BJ (cell line): ENCODE measurements at regions not wholly inside any gene's neighbourhood (a gene's known extent, or its start where the extent isn't known, plus 50 kb on each side); places are given as distances from the start of the nearest gene placed in this dataset.

Experiments used
- CTCF ChIA-PET: fragments of 350-600 bp; formaldehyde crosslinking; extraction: SDS; loops from one replicate; lab custom pipeline; 2021; ENCODE audit warnings: antibody characterized with exemption, inconsistent platforms; lab: Yijun Ruan, JAX
- POLR2A ChIA-PET: fragments of 300-600 bp; sonication (Branson Sonifier 250); formaldehyde crosslinking; extraction: SDS; loops from one replicate; lab custom pipeline; 2021; ENCODE audit warnings: antibody characterized with exemption; lab: Charles Lee
- DNase-seq: peaks from one replicate; pipeline ENCODE4 v3.0.0-alpha.2; 2011; ENCODE audit warnings: low read depth
- H3K27me3 ChIP-seq: 2 replicates; pipeline ENCODE4 v1.6.0; 2011; ENCODE audit warnings: low read length; ENCODE audit not compliant: control insufficient read depth, insufficient read depth
- H3K36me3 ChIP-seq: 2 replicates; pipeline ENCODE4 v1.5.1; 2011; ENCODE audit warnings: low read length; ENCODE audit not compliant: control insufficient read depth, insufficient read depth
- H3K4me3 ChIP-seq: 2 replicates; pipeline ENCODE4 v1.5.1; 2011; ENCODE audit warnings: low read depth, mild to moderate bottlenecking, control low read depth, low read length
- TF ChIP-seq, protein P1 (sequence below): IDR thresholded peaks from 2 replicates; pipeline ENCODE4 v1.5.1; 2011; ENCODE audit warnings: low read depth, mild to moderate bottlenecking, control low read depth, inconsistent platforms, low read length, moderate library complexity; ENCODE audit not compliant: insufficient read depth

DNA sequence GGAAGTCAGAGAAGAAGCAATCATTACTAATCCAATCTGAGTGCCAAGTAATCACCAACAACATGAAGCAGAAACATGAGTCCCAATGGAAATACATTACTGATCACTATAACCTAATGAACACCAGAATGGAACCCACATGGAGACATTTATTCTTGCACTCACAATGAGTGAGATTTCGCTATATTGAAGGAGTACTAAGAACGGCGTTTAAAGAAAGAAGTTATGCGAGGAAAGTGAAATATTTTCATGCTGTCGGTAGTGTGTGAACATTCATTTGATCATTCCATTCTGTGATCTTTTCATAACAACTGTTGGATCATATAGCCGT lies 181.1 kb downstream of the IRS1 start:
- no peak overlapping the region for H3K4me3 ChIP-seq
- no peak for DNase-seq
- ChIA-PET POLR2A (no interaction called here), CTCF (interaction anchor here (0.8 kb wide), 1 partner anchor 74 kb away, joined by 3 read pairs; no protein-coding TSS in a partner anchor)
- no peaks in the 10 kb centered on the region for H3K36me3 ChIP-seq
- TF ChIP-seq, protein P1, sequence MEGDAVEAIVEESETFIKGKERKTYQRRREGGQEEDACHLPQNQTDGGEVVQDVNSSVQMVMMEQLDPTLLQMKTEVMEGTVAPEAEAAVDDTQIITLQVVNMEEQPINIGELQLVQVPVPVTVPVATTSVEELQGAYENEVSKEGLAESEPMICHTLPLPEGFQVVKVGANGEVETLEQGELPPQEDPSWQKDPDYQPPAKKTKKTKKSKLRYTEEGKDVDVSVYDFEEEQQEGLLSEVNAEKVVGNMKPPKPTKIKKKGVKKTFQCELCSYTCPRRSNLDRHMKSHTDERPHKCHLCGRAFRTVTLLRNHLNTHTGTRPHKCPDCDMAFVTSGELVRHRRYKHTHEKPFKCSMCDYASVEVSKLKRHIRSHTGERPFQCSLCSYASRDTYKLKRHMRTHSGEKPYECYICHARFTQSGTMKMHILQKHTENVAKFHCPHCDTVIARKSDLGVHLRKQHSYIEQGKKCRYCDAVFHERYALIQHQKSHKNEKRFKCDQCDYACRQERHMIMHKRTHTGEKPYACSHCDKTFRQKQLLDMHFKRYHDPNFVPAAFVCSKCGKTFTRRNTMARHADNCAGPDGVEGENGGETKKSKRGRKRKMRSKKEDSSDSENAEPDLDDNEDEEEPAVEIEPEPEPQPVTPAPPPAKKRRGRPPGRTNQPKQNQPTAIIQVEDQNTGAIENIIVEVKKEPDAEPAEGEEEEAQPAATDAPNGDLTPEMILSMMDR: no peak
- no peaks in the 10 kb centered on the region for H3K27me3 ChIP-seq

DNA sequence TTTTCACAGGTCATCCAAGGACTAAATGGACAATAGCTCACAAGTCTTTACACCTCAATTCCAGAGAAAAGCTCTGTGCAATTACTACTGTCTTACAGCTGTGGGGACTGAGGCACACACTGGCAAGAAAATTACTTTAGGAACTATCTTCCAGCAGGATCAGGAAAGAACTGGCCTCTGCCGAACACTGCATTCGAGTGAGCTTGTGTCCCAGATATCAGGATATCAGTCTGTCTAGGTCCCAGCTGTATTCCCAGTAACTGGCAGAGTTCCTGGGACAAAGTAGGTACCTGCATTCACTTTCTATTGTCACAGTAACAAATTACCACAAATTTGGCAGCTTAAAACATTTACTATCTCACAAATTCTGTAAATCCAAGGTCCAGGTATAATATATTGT lies 183.7 kb downstream of the IRS1 start:
- no peaks in the 10 kb centered on the region for H3K27me3 ChIP-seq
- CTCF ChIA-PET: interaction anchor here (0.8 kb wide), 2 partner anchors 9 to 32 kb away, joined by 3 to 4 read pairs; no protein-coding TSS in a partner anchor
- H3K4me3 ChIP-seq: no peak overlapping the region
- TF ChIP-seq, protein P1: no peak
- POLR2A ChIA-PET: no interaction called here
- no peak for DNase-seq
- H3K36me3 ChIP-seq: no peaks in the 10 kb centered on the region

DNA sequence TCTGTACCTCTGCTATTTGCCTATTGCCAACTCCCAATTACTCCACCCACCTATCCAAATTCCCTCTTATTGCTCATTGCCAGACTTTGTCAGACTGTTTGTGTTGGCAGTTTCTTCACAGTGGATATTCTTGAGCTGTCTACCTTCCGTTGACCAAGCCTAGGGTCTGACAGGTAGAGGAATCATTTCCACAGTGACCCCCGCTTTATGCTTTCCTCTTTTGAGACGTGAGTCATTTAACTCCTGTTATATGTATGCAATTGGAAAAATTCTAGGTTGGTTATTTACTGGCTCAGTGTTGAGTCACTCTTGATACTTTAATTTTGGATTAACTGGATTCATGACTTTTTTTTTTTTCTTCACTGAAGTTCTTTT lies 187.7 kb downstream of the IRS1 start:
- ChIA-PET POLR2A (no interaction called here), CTCF (interaction anchor here (0.5 to 1.4 kb wide), 3 partner anchors 10 to 366 kb away, joined by 3 to 5 read pairs (median 3); no protein-coding TSS in a partner anchor)
- Histone ChIP-seq H3K4me3 (no peak overlapping the region), H3K36me3 (no peaks in the 10 kb centered on the region), H3K27me3 (no peaks in the 10 kb centered on the region)
- TF ChIP-seq, protein P1: no peak
- DNase-seq: no peak

GRCh38 chr2:226611196-226611943 lies 188.2 kb downstream of the IRS1 start:
- POLR2A ChIA-PET: no interaction called here
- no peaks in the 10 kb centered on the region for H3K27me3 ChIP-seq
- no peaks in the 10 kb centered on the region for H3K36me3 ChIP-seq
- CTCF ChIA-PET: interaction anchor here (0.5 to 1.4 kb wide), 3 partner anchors 10 to 365 kb away, joined by 3 to 5 read pairs (median 3); no protein-coding TSS in a partner anchor
- DNase-seq: no peak
- no peak overlapping the region for H3K4me3 ChIP-seq
- TF ChIP-seq, protein P1: no peak

- CTCF ChIA-PET: interaction anchor here (1.1 kb wide), 1 partner anchor 188 kb away, joined by 3 read pairs; no protein-coding TSS in a partner anchor
- TF ChIP-seq, protein P1: no peak
- peak; percentile 19 for DNase-seq
- no peak overlapping the region for H3K4me3 ChIP-seq
- POLR2A ChIA-PET: no interaction called here
- no peaks in the 10 kb centered on the region for H3K36me3 ChIP-seq
- H3K27me3 ChIP-seq: no peaks in the 10 kb centered on the region
Measured at GRCh38 chr2:226609366-226609765, 190.3 kb downstream of the IRS1 start.
